CD1c-positive myeloid dendritic cell (primary cell): ENCODE measurements at regions not wholly inside any gene's neighbourhood (a gene's known extent, or its start where the extent isn't known, plus 50 kb on each side); places are given as distances from the start of the nearest gene placed in this dataset.
"Not testable (repeated sequence)": the region's sequence is repeated elsewhere in the genome, so short reads cannot be mapped to it uniquely, and the experiment has no call there.

Source experiments
- DNase-seq: peaks from one replicate; pipeline ENCODE4 v3.0.0-alpha.2; 2016; ENCODE audit errors: extremely low spot score

DNA sequence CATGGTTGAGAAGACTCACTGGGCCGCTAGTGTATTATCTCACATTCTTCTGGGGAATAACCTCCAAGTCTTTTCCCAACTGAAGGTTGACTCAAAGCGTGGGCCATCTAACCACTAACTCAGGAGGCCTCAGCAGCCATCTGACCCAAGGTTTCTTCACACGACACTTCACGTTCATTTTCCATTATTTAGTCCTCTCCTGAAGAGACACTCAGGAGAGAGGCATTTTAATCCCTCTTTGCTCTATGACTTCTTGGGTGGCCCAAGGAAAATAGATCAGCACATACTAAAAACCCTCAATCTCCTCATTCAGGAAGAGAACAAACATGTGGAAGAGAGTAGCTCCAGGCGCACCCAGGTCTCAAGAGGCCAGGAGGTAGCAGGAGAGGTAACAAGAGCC, 252.8 kb upstream of the FOXF1 start:
- no peak for DNase-seq

DNA sequence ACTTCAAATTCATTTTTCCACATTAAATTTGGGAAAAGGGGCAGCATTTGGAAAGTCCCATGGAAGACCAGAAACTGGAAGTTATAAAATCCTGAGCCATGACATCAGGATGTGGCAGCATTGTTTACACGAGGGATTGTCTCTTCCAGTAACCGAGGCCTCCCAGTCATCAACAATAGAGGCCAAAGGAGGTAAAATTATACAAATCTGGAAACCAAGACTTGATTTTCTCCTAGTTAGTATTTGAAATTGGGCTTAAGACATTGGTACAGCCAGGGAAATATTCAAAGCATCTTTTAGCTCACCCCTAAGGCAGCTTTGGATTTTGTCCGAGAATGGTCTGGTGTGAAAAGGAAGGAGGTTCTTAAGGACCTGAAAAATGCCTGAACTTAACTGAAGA, 251.6 kb upstream of the FOXF1 start:
- no peak for DNase-seq

DNA sequence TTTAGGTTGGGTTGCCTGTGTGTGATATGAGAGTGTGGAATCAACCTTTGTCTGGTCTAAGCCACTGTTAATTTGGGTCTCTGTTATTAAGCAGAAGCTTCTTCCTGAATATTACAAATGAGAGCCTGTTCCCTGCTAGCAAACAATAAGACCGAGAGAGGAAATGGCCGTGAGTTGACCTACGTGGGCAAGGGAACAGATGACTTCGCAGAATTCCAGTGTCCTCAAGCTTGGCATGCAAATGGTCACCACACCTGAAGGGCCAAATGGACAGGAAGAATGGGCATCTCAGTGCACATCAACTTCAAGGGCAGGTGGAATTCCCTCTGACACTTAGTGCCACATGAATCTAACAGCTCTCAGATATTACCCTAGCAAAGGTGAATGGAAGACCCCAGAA, 250.8 kb upstream of the FOXF1 start:
- no peak for DNase-seq

DNA sequence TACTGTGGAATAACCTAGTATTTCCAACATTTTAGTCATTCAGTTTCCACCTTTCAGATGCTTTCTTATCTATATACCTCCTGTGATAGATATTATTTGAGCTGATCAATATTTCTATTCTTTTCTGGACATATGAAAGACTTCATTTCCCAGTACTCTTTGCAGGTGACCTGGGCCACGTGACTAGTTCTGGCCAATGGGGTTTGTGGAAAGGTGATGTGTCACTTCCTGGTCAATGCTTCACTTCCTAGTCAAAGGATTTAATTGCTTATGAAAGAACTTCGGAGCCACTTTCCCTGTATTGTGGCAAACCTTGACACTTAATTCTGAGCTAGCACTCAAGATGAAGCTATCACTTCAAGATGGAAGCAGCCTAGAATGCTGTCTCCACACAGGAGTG, 248.9 kb upstream of the FOXF1 start:
- no peak for DNase-seq

DNA sequence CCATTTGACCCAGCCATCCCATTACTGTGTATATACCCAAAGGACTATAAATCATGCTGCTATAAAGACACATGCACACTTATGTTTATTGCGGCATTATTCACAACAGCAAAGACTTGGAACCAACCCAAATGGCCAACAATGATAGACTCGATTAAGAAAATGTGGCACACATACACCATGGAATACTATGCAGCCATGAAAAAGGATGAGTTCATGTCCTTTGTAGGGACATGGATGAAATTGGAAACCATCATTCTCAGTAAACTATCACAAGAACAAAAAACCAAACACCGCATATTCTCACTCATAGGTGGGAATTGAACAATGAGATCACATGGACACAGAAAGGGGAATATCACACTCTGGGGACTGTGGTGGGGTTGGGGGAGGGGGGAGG, 242.7 kb upstream of the FOXF1 start:
- DNase-seq = not testable (repeated sequence)

DNA sequence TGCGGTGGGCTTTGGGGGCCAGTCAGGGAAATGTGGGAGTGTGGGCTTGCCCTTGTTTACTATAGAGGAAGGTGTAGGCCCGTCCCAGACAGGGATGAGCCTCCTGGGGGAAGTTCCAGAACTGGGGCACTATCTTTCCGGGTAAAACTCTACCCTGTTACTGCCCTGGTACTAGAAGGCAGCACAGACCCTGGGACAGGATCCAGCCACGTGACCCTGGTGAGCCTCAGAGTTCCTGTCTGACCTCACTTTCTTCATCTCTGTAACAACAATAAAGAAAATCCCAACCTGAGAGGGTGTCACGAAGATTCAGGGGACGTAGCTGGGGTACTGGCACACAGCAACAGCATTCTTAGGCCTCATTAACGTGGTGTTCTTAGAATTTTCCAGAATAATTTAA, 239.6 kb upstream of the FOXF1 start:
- DNase-seq = no peak

DNA sequence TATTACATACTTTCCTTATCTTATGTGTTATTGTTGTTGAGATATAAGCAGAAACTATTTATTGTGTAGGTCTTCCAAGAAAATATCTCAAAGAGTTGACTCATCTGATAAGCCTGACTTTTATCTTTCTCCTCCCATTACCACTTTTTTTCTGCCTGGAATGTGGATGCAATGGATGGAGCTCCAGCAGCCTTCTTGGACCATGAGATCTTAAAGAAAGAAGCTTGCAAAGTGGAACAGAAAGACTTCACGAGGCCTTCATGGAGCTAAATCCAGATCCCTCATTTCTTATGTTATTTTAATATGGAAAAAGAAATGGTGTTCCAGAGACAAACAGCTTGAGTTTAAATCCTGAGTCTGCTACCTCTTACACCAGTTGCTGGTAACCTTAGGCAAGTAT, 237.6 kb upstream of the FOXF1 start:
- no peak for DNase-seq

DNA sequence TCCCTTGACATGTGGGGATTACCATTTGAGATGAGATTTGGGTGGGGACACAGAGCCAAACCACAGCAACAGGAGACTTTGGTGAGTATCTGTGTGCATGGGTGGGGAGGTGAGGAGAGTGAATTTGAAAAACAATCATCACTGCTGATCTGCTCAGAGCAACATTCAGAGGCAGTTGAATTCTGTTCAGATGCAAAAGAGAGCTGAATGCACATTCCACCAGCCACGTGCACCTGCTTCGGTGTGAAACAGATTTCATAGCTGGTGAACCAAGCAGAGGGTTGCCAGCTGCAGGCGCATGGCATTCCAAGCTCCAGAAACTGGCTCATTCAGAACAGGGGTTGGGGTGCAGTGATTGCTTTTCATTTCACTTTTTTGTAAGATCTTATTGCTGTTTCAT, 233.1 kb upstream of the FOXF1 start:
- DNase-seq = no peak

DNA sequence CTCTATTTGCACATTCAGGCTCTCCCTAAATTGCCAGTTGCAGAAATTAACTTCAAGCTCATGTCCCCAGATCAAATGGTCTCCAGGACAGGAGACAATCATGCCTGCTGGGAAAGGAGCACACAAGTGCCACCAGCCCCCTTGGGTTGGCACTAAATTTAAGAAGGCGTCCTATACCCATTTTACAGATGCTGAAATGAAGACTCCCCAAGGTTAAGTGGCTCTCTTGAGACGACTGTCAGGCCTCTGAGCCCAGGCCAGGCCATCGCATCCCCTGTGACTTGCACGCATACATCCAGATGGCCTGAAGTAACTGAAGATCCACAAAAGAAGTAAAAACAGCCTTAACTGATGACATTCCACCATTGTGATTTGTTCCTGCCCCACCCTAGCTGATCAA, 232.5 kb upstream of the FOXF1 start:
- DNase-seq = not testable (repeated sequence)

DNA sequence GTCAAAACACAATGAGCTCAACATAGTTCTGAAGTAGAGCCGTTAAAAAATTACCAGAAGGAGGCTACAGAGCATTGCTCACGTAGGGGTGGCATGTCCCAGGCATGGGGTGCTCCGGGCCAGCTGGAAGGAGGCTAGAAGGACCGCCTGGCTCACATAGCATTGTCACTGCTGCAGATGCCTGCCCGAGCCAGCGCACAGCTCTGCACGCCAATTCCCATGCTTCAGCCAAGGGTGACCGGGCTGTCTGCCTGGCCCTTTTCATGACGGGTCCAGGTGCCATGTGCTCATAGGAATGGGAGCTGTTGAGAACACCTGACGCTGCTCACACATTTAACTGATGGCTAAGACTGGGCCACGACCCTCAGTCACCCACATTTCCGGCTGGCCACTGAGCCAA, 228.9 kb upstream of the FOXF1 start:
- no peak for DNase-seq

DNA sequence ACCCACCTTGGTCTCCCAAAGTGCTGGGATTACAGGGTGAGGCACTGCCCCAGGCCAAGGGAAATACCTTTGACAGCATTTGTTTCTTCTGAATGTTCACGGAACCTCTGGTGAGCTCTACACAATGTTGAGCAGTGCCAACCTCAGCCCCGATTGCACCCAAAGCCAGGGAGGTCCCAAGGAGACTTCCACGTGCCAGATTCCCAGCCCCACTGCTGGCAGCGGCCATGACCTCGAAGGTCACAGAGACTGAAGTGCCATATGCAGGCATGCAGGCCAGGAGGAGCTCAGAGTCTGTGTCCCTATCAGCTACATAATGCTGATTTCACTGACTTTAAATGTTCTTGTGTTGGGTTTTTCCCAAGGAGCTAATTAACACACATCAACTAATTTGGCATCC, 226.4 kb upstream of the FOXF1 start:
- no peak for DNase-seq

DNA sequence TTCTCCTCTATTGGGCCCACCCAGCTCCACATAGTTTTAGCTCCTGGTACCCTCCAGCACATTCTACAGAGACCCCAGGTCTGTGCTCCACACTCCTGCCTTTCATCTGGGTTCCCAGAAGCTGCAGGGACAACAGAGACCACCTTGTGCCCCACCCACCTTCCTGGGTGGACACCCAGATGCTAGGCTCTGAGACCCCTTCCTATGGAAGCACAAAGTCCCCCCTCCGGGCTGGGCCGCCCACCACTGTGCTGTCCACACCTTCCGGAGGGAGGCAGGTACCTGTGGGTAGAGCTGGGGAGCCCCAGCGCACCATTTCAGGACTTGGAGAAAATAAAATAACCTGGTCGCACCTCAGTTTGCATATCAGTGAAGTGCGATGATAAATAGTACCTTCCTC, 224.9 kb upstream of the FOXF1 start:
- DNase-seq = no peak

DNA sequence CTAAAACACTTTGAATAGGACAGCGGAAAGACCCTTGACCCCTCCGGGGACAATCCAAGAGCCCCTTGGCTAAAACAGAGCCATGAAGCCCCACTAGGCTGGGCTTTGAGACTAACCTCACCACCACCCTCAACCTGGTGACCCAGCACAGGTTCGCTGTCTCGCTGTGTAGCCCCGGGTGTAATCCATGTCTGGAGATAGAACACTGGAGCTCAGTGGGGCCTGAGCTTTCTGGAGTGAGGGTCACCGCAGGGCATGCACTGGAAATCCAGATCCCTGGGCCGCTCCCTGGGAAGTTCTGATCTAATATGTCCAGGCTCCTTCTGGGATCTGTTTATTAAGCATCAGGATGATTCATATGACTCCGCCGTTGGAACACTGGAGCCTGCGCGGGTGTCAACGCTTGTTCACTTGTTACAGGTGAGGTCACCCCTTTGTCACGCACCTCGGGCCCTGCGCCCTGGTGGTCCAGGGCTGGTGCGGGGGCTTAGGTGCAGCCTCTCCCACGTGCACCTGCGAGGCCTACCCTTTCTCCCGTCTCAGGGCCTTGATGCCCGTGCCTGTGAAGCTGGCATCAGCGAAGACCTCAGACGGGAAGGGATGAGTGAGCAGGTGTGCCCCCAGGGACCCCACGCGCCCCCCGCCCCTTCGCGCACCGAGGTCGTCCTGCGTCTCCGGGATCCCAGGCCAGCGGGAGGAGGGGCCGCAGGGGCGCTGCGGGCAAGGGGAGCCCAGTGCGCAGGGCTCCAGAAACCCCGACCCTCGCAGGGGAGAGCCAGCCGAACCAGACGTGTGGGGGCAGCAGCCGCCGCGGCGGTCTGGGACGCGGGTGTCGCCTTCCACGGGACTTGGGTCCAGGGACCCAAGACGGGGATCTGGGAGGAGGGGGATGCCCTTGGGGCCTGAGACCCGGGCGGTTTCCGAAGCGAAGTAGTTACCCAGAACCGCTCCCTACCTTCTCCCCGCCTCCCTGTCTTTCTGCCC, 224.1 kb upstream of the FOXF1 start:
- DNase-seq = no peak

DNA sequence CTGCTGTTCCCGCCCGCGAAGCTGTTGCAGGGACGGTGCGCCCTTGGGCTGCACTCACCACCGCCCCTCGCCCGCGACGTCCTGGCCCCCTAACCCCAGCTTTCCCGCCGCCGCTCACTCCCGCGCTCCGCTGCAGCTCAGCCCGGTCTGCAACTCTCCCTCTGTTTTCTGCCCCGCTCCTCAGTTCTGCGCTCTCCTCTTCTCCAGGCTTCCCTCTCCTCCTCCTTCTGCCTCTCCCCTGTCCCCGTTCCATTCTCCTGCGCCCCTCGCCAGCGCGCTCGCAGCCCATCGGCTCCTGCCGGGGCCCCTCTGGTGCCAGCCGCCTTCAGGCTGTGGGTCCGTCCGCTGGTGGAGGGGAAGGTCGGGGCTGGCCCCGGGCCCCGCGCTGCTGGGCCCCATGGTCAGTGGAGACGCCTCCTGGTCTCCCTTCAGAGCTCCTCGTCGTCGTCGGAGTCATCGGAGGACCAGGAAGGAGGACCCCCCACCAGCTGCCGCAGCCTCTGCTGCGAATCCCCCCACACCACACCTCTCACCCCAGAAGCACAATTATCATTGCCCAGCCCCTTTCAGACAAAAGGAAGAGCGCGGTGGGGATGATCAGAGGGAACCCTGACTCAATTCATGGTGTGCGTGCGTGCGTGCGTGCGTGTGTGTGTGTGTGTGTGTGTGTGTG, 223.2 kb upstream of the FOXF1 start:
- no peak for DNase-seq

DNA sequence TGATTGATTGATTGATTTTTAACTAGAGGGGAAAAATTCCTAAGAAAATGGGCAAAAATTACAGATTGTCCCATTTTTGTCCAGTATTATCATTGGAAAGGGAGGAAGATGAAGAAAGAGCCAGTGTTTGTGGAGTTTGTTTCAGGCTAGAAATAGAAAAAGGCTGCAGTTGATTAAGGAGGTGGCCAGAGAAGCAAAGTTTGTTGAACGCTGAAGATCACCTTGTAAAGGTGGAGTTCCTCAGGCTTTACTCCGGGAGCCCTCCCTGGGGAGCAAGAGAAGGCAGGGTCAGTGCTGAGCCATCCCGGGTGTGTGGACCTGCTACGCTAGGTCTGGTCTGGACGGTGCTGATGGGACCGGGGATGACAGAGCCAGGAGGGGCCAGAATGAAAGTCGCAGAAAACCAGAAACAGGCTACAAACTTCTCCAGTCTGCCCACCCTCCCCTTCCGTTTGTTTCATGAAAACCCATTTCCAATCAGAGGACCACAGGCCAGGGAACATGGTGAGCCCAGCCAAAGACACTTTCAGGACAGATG, 222.6 kb upstream of the FOXF1 start:
- DNase-seq = no peak

DNA sequence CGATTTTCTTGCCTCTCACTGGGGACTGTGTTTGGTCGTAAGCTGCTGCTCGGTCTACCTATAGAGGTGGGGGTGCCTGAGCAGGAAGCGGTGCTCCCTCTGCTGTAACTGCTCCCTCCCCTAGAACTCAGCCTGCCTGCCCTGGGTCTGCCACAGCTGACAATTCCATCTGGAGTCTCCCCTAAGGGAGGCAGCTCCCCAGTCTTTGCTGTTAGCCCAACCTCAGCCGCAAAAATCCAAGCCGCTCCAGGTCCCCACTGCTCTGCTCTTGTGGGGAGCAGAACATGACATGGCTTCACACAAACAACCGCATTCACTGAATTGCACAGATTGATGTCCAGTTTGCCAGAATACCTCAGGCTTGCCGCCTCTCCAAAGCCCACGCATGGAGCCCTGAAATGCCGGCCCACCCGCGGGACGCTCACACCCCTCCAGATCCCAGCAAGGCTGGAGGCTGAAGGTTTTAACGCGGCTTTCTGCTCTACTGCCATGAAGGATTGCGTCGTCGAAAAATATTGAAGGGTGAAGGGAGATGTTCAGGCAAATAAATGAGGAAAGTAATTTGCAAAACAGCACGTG, 221.5 kb upstream of the FOXF1 start:
- no peak for DNase-seq

DNA sequence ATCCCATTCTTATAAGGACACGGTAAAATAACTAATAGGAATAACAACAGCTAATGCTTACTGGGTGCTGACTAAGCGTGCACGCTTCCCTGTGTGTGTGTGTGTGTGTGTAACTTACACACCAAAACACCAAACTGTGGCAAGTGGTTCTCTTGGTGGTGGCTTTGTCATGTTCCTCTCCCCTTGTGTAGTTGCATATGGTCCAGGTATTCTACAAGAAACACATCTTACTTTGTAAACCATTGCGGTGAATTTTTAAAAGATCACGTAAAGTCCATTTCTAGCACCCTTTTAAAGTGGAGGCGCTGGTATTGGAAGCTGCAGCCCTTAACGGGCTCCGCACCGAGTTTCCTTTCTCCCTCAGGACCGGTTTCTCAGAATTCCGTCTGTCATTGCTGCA, 221.0 kb upstream of the FOXF1 start:
- no peak for DNase-seq

DNA sequence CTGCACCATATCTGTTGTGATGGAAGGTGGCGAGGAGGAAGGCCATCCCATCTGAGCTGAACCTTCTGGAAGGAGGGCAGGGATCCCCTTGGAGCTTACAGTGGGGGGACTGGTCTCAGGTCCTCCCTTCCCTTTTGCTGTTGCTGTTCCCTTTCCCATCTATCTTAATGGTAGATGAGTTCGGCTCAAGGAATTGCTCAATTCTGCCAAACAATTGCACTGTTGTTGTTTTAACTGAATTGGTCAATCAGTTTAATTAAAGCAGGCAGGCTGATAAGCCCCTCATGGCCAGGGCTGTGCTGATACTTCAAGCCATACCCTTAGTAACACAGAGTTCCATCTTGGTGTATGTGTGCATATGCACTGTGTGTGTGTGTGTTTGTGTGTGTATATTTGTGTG, 220.4 kb upstream of the FOXF1 start:
- DNase-seq = no peak

DNA sequence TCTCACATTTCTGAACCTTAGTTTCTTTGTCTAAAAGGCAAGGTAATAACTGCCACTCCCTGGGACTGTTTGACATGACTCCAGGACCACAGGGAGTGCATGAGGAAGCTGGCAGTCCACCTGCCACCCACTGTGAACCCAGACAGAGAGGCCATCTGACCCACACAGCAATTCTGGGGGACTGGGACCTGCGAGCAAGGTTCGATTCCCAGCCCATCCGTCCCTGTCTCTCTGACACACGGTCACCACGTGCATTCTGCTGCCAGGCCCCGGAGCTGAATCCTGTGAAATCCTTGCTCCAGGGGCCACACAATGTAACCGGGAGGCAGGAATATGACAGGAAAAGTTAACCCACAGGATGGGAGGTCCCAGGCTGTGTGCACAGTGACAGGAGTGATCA, 218.8 kb upstream of the FOXF1 start:
- no peak for DNase-seq

DNA sequence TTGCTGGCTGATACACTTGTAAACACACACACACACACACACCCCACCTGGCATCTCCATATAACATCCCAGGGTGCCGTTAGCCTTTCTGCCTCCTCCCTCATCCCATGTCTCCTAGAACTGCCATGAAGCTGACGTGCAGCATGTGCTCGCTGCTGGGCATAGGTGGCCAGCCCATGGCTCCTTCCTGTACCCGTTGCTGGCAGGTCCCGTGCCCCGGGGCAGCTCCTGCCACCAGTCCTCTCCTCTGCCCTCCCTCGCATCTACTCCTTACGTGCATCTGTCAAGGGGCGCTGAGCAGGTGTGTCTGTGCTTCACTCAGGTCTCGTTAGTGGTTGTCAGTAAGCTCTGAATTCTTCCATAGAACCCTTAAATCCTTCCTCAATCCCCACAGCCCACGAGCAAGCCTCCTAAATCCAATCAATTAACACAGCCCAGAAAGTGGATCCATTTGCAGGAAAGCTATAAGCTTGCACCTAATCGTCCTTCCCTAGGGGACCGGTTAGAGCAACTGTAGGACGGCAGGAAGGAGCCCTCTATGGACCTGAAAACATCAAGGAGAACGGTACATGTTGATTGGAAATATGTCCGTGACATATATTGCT, 218.1 kb upstream of the FOXF1 start:
- no peak for DNase-seq

DNA sequence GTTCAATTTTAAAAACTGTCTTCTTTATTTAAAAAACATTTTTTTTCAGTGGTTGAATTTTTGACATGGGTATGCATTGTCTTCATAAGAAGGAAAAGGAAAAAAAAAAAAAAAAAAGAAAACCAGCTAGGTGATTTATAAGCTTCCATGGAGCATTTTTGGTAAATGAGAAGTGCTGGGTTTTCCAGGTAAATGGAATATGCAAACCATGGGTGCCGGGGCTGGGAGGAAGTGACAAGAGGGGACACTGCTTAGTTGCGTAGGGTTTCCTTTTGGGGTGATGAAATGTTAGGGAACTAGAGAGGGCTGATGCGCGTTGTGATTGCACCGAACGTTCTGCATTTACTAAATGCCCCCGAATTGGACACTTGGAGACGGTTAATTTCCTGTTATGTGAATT, 217.4 kb upstream of the FOXF1 start:
- no peak for DNase-seq

DNA sequence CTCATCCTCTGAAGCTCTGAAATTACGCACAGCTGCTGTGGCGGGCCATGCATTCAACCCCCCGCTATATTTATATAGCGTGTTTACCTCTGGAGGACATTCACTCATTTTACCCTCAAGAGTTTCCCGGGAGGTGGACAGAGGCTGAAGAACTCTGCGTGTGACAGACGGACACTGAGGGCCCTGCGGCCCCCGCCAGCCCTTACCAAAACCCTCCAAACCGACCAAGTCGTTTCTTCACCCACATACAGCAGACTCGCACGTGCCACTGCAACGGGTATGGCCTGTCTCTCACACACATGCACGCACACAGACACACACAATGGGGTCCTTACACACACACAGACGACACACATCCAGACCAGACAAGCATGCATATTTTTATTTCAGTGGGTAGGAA, 216.4 kb upstream of the FOXF1 start:
- no peak for DNase-seq
